Stimulated activated memory B cell treated with anti-CD40 and anti-IgM and Interleukin-4, amounts not matched to agents 10 μg/mL and 1 μg/mL and 100 μg/mL, for 72 hours (primary cell): ENCODE measurements at regions not wholly inside any gene's neighbourhood (a gene's known extent, or its start where the extent isn't known, plus 50 kb on each side); places are given as distances from the start of the nearest gene placed in this dataset.
"Not testable (repeated sequence)": the region's sequence is repeated elsewhere in the genome, so short reads cannot be mapped to it uniquely, and the experiment has no call there.

Source experiments
- ATAC-seq: fragments of 150-1000 bp; cut with Tn5 transposase; 2 replicates; pipeline ENCODE4 v1.10.0; 2021
- H3K27ac Mint-ChIP-seq: one replicate; pipeline ENCODE4 v1.8.0; 2022; ENCODE audit warnings: mild to moderate bottlenecking, mixed read lengths
- H3K27me3 Mint-ChIP-seq: one replicate; pipeline ENCODE4 v1.8.0; 2022; ENCODE audit warnings: mixed read lengths
- H3K36me3 Mint-ChIP-seq: one replicate; pipeline ENCODE4 v1.8.0; 2022; ENCODE audit warnings: mixed read lengths
- H3K4me1 Mint-ChIP-seq: one replicate; pipeline ENCODE4 v1.8.0; 2022; ENCODE audit warnings: mixed read lengths
- H3K4me3 Mint-ChIP-seq: one replicate; pipeline ENCODE4 v1.8.0; 2022; ENCODE audit warnings: mild to moderate bottlenecking, moderate library complexity, mixed read lengths
- H3K9me3 Mint-ChIP-seq: one replicate; pipeline ENCODE4 v1.8.0; 2022; ENCODE audit warnings: mixed read lengths

GRCh38 chr5:82885627-82886389 is 191.4 kb downstream of the TMEM167A start:
- Mint-ChIP-seq H3K4me1 (no peaks in the 10 kb centered on the region), H3K4me3 (no peak overlapping the region), H3K27me3 (no peaks in the 10 kb centered on the region), H3K36me3 (no peaks in the 10 kb centered on the region), H3K9me3 (no peaks in the 10 kb centered on the region), H3K27ac (no peak overlapping the region)
- no peak for ATAC-seq

- H3K4me1 Mint-ChIP-seq, result no peaks in the 10 kb centered on the region
- ATAC-seq, result no peak
- no peaks in the 10 kb centered on the region for H3K36me3 Mint-ChIP-seq
- no peaks in the 10 kb centered on the region for H3K27me3 Mint-ChIP-seq
- no peak overlapping the region for H3K4me3 Mint-ChIP-seq
- H3K27ac Mint-ChIP-seq, result no peak overlapping the region
- H3K9me3 Mint-ChIP-seq, result peaks cover 4% of the 10 kb centered on the region
These were observed 192.2 kb downstream of the TMEM167A start for GRCh38 chr5:82884821-82885471.

- Mint-ChIP-seq H3K27me3 (peaks cover 7% of the 10 kb centered on the region), H3K4me1 (no peaks in the 10 kb centered on the region), H3K4me3 (no peak overlapping the region), H3K9me3 (peaks cover 16% of the 10 kb centered on the region), H3K27ac (no peak overlapping the region), H3K36me3 (no peaks in the 10 kb centered on the region)
- no peak for ATAC-seq
These were observed 194.9 kb downstream of the TMEM167A start for GRCh38 chr5:82882316-82882715.

- Mint-ChIP-seq H3K36me3 (no peaks in the 10 kb centered on the region), H3K27ac (no peak overlapping the region), H3K4me3 (no peak overlapping the region)
These were observed 195.5 kb downstream of the TMEM167A start for GRCh38 chr5:82881571-82882174.

GRCh38 chr5:82879089-82879488 is 198.1 kb downstream of the TMEM167A start:
- H3K9me3 Mint-ChIP-seq, result peaks cover 16% of the 10 kb centered on the region

More at GRCh38 chr5:82881571-82882174, 195.5 kb downstream of the TMEM167A start:
- H3K4me1 Mint-ChIP-seq, result no peaks in the 10 kb centered on the region
- ATAC-seq, result no peak
- H3K9me3 Mint-ChIP-seq, result peaks cover 16% of the 10 kb centered on the region
- peaks cover 9% of the 10 kb centered on the region for H3K27me3 Mint-ChIP-seq

GRCh38 chr5:82873452-82873851 is 203.7 kb downstream of the TMEM167A start:
- peaks cover 9% of the 10 kb centered on the region for H3K27me3 Mint-ChIP-seq
- peaks cover 4% of the 10 kb centered on the region for H3K9me3 Mint-ChIP-seq
- no peaks in the 10 kb centered on the region for H3K4me1 Mint-ChIP-seq
- no peaks in the 10 kb centered on the region for H3K36me3 Mint-ChIP-seq
- H3K4me3 Mint-ChIP-seq, result no peak overlapping the region
- no peak for ATAC-seq
- no peak overlapping the region for H3K27ac Mint-ChIP-seq

More at GRCh38 chr5:82879089-82879488, 198.1 kb downstream of the TMEM167A start:
- Mint-ChIP-seq H3K36me3 (no peaks in the 10 kb centered on the region), H3K27me3 (peaks cover 9% of the 10 kb centered on the region), H3K4me3 (no peak overlapping the region), H3K4me1 (no peaks in the 10 kb centered on the region), H3K27ac (no peak overlapping the region)
- no peak for ATAC-seq

- ATAC-seq, H3K4me1 Mint-ChIP-seq, H3K4me3 Mint-ChIP-seq, H3K27ac Mint-ChIP-seq, H3K36me3 Mint-ChIP-seq, H3K9me3 Mint-ChIP-seq, H3K27me3 Mint-ChIP-seq: not testable (repeated sequence)
These were observed 204.6 kb downstream of the TMEM167A start for GRCh38 chr5:82872321-82873288.

GRCh38 chr5:82865625-82866024 is 211.6 kb downstream of the TMEM167A start:
- no peaks in the 10 kb centered on the region for H3K4me1 Mint-ChIP-seq
- H3K27me3 Mint-ChIP-seq, result no peaks in the 10 kb centered on the region
- H3K4me3 Mint-ChIP-seq, result no peak overlapping the region
- H3K27ac Mint-ChIP-seq, result no peak overlapping the region
- H3K36me3 Mint-ChIP-seq, result no peaks in the 10 kb centered on the region
- H3K9me3 Mint-ChIP-seq, result no peaks in the 10 kb centered on the region
- ATAC-seq, result no peak

GRCh38 chr5:82863266-82863665 is 213.9 kb downstream of the TMEM167A start:
- Mint-ChIP-seq H3K4me1 (no peaks in the 10 kb centered on the region), H3K9me3 (no peaks in the 10 kb centered on the region), H3K4me3 (no peak overlapping the region), H3K36me3 (no peaks in the 10 kb centered on the region), H3K27me3 (no peaks in the 10 kb centered on the region), H3K27ac (no peak overlapping the region)
- no peak for ATAC-seq

GRCh38 chr5:82862711-82863110 is 214.5 kb downstream of the TMEM167A start:
- H3K9me3 Mint-ChIP-seq, result no peaks in the 10 kb centered on the region
- no peak overlapping the region for H3K4me3 Mint-ChIP-seq
- H3K36me3 Mint-ChIP-seq, result no peaks in the 10 kb centered on the region
- no peak for ATAC-seq
- H3K4me1 Mint-ChIP-seq, result no peaks in the 10 kb centered on the region
- H3K27me3 Mint-ChIP-seq, result no peaks in the 10 kb centered on the region
- H3K27ac Mint-ChIP-seq, result no peak overlapping the region

- Mint-ChIP-seq H3K27ac (no peak overlapping the region), H3K27me3 (no peaks in the 10 kb centered on the region), H3K36me3 (no peaks in the 10 kb centered on the region), H3K4me3 (no peak overlapping the region), H3K4me1 (no peaks in the 10 kb centered on the region), H3K9me3 (no peaks in the 10 kb centered on the region)
- ATAC-seq, result no peak
These were observed 214.9 kb downstream of the TMEM167A start for GRCh38 chr5:82862261-82862660.

- no peaks in the 10 kb centered on the region for H3K9me3 Mint-ChIP-seq
- H3K36me3 Mint-ChIP-seq, result no peaks in the 10 kb centered on the region
- no peaks in the 10 kb centered on the region for H3K4me1 Mint-ChIP-seq
- H3K4me3 Mint-ChIP-seq, result no peak overlapping the region
- no peak for ATAC-seq
- H3K27me3 Mint-ChIP-seq, result no peaks in the 10 kb centered on the region
- no peak overlapping the region for H3K27ac Mint-ChIP-seq
These were observed 215.5 kb downstream of the TMEM167A start for GRCh38 chr5:82861701-82862100.

- Mint-ChIP-seq H3K27ac (no peak overlapping the region), H3K4me1 (no peaks in the 10 kb centered on the region), H3K27me3 (no peaks in the 10 kb centered on the region), H3K4me3 (no peak overlapping the region), H3K36me3 (no peaks in the 10 kb centered on the region), H3K9me3 (no peaks in the 10 kb centered on the region)
- no peak for ATAC-seq
These were observed 217.6 kb downstream of the TMEM167A start for GRCh38 chr5:82859451-82860140.

GRCh38 chr5:82858151-82859025 is 218.8 kb downstream of the TMEM167A start:
- no peaks in the 10 kb centered on the region for H3K36me3 Mint-ChIP-seq
- H3K4me3 Mint-ChIP-seq, result no peak overlapping the region
- H3K27me3 Mint-ChIP-seq, result no peaks in the 10 kb centered on the region
- no peak overlapping the region for H3K27ac Mint-ChIP-seq
- H3K4me1 Mint-ChIP-seq, result no peaks in the 10 kb centered on the region
- no peaks in the 10 kb centered on the region for H3K9me3 Mint-ChIP-seq
- ATAC-seq, result no peak
